EH (cell line): ENCODE measurements at regions not wholly inside any gene's neighbourhood (a gene's known extent, or its start where the extent isn't known, plus 50 kb on each side); places are given as distances from the start of the nearest gene placed in this dataset.

Experiments used
- DNase-seq: peaks from one replicate; pipeline ENCODE4 v3.0.0-alpha.2; 2015; ENCODE audit warnings: low read depth

DNA sequence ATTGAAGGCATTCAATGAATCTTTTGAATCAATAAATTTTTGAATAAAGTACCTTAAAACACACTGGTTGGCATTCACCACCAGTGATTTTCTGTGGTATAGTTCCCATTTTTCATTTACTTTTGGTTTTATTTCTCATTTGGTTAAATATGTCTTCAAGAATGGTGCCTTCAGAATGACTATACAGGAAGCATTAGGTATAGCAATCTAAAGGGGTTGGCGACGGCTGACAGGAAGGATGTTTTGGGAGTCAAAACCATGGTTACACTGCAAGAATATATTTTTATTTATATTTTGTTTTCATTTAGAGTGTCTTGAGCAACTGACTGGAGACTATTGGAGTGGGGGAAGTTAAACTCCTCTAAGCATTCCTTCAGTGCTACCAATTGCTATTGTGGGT is 235.7 kb downstream of the HTR1A start:
- DNase-seq, result no peak

DNA sequence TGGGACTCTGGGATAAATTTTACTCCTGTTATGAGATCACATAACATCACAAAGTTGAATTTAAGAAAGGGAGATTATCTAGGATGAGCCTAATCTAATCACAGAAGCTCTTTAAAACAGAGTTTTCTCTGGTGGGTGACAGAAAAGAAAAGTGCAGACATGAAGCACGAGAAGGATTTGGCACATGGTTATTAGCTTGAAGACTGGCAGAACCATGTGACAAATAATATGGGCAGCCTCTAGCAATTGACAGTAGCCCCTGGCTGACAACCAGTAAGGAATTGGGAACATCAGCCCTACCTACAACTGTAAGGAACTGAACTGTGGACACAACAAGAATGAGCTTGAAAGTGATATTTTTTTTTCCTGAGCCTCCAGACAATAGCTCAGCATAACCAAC is 243.1 kb downstream of the HTR1A start:
- no peak for DNase-seq

DNA sequence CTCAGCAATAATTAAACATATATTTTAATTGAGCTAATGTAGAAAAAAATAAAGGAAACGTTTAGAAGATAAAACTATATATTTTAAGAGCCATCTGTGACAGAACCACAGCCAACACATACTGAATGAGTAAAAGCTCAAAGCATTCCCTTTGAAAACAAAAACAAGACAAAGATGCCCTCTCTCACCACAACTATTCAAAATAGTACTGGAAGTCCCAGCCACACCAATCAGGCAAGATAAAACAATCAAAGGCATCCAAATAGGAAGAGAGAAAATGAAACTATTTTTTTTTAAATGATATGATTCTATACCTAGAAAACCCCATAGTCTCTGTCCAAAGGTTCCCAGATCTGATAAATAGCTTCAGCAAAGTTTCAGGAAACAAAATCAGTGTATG is 262.0 kb downstream of the HTR1A start:
- DNase-seq, result no peak

DNA sequence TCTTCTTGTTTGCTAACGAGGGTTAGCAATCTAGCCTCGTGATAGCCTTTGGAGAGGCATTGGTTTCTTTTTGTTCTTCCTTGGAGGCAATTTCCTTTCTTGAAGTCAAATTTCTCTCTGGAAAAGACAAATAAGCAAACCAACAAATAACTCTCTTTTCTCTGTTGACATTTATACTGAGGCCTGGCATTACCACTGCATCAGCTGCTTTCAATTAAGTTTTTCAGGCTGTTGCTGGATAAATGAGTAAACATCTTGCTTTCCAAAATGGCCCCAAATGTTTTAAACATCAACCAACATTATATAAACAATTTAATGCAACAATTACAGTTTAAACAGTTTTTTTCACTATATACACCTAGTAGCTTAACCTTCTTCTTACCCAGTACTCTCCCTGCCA is 264.4 kb downstream of the HTR1A start:
- DNase-seq, result no peak

DNA sequence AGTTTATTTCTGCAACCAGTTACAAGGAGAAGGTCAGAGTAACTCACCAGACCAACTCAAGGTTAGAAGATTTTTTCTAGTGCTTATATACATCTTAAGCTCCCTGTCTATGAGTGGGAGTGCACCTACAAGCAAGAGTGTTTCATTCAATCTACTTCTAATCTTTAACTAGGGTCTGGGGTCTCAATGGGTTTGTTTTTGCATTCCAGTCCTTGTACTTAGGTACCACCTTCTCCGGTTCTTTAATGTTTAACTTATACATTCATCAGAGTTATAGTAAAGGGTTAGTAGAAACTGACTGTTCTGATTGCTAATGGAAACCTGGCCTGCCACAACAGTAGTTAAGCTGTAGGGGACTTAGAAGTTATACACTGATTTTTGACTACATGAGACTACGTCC is 271.7 kb downstream of the HTR1A start:
- no peak for DNase-seq

DNA sequence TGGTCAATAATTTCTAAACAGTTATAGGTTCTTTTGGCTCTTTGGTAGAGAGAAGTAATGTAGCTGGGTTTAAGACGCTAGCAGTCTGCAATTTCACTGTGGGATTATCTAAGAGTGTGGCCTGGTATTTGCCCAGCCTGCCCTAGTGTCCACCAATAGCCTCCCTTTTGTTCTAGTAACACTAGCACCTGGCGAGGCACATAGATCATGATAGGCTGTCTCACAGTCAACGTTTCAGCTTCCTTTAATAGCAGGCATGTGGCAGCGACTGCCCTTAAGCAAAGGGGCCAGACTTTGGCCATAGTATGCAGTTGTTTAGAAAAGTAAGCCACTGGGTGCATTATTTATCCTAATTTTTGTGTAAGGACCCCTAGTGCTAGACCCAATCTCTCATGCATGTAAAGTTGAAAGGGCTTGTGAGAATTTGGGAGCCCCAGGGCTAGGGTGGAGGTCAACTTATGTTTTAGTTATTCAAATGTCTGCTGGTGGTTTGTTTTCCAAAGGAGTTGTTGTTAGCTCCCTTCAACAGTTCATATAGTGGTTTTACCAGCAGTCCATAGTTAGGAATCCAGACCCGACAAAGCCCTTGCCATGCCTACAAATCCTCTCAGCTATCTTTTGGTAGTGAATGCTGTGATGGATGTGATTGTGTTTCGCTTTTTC is 274.3 kb downstream of the HTR1A start:
- no peak for DNase-seq

DNA sequence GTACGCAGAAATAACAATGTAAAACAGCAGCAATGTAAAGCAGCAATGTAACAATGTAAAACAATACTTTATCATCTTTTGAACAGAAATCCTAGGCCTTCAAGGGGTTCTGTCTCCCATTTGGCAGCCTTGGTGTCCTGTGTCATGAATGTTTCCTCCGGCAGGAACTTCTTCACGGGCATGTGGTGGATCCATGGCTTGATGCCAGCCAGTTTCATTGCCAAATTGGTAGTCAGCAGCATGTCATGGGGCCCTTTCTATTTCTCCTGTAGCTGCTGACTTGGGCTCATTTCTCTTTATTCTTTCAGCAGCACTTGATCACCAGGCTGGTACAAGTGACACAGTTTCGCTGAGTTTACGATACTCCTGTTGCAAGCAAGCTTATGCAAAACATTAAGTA is 275.3 kb downstream of the HTR1A start:
- DNase-seq, result no peak

DNA sequence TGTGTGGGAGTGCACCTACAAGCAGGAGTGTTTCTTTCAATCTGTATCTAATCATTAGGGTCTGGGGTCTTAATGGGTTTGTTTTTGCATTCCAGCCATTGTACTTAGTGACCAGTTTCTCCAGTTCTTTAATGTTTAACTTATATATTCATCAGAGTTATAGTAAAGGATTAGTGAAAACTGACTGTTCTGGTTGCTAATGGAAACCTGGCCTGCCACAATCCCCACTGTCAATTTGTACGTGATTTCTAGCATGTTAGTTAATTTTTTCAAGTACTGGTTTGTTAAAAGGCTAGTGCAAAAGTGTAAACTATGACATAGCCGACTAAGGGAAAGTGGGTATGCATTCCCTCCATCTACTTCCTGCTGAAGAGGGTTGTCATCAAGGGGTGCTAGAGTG is 276.1 kb downstream of the HTR1A start:
- DNase-seq, result no peak

DNA sequence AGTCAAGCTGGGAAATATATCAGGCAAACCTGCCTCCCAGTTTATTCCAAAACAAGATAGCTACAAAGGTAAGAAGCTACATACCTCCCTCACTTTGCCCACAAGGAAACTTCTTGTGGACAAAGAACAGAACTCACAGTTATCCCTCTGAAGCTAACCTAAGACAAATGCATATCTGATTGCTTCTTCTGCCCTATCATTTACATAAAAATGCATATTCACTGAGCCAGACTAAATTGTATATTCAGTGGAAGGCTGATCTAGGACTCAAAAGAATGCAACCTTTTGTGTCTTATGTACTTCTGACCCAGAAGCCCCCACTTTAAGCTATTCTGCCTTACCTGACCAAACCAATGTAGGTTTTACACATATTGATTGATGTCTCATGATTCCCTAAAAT is 276.8 kb downstream of the HTR1A start:
- DNase-seq, result no peak

DNA sequence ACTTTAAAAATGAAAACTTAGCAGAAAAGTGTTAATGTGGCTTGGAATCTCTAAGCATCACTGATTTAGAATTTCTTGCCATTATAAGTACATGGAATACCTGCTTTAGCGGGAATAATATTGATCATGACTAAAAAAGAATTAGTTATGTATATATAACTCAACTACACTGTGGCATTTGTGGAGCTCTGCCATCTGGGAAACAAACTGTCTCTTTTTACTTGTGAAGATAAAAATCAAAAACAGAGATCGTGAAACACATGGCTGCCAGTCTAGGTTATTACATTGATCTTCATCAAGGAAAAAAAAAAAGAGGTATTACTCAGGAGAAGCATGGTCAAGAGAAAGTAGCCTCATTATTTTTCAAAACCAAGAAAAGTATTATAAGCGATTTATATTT is 287.4 kb downstream of the HTR1A start:
- DNase-seq, result no peak

DNA sequence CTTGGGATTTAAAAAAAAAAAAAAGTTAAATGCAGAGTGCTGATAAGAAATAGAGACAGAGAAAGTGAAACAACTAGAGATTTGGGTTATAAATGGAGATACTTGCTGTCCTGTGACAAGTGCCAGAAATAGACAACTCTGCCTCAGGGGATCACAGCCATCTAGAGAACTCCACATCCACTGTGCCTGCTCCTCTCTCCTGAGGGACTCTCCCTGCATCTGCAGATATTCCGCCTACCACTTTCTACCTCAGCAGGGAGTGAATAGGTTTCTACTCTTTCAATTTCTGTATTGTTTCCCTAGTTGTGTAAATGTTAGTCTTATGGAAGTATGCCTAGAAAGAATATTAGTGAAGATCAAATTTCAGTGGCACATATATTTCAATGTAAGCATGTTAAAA is 307.2 kb downstream of the HTR1A start:
- no peak for DNase-seq

DNA sequence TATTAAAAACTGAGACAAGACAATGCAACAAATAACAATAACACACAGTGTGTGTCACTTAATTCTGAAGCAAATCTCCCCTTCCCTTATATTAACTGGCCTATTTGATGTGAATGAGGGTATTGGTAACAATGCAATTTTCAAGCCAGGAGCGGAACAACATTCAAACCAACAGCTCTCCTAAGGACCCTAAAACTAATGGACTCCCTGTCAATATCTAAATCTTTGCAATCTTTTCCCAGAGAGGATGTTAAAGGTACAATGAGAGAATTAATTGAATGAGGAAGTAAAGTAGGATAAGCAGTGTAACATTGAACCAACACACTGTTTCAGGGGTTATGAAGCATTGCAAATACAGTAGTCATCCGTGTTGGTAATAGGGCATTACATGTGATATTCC is 311.7 kb downstream of the HTR1A start:
- DNase-seq, result no peak

DNA sequence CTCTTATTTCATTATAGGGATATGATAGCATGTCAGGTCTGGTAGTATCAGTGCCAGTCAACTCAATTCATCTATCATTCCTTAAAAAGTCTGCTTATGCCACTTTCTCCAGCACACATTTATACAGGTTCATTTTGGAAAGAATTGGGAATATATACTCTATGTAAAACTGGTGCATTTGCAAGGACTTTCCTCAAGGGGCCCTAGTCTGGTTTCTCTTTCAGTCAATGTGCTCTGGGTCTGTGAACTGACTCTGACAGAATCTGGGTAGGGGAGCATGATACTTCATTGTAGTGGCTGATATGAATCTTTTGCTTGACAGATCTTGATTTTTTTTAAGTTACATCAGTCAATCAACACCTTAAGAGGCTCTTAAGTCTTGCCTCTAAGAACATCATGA is 313.9 kb downstream of the HTR1A start:
- DNase-seq, result no peak

DNA sequence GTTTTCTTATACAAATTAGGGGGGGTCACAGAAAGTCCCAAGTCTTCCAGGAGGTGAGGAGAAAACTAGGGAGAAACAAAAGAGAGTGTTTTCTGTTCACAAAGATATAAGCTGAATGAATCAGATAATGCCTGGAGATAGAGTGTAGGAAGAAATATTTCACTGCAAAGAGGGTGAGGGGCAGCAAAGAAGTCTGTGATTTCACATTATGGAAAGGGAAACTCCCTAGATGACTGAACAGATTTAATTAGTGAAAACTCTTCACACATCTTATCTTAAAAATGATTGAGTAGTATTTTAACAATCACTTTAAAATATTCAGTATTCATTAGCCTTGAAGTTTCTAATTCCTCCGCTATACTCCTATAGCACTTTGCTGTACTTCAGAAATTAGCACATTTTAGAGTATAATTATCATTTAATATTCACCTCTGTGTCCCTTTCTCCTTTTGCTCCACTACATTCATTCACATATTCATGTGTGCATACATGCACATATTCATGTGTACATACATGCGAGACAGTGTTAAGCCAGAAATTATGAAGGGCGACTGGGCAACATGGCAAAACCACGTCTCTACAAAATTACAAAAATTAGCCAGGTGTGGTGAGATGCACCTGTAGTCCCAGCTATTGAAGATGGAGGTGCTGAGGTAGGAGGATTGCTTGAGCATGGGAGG is 332.2 kb downstream of the HTR1A start:
- no peak for DNase-seq

DNA sequence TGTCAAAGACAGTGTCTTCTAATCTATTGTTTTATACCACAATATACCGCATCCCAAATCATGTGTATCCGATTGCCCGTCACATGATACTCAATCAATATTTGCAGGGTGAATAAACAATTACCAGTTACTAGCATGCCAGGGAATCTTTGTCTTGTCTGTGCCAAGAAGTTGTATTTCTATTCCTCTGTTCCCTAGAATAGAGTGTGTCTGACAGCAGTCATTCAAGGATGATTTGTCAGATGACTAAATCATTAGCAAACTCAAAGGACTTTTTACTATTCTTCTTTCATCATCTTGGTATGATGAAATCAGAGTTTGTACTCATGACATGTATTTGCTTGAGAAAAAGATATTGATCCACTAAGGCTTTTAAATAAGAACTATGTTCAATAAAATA is 348.8 kb downstream of the HTR1A start:
- DNase-seq, result no peak

DNA sequence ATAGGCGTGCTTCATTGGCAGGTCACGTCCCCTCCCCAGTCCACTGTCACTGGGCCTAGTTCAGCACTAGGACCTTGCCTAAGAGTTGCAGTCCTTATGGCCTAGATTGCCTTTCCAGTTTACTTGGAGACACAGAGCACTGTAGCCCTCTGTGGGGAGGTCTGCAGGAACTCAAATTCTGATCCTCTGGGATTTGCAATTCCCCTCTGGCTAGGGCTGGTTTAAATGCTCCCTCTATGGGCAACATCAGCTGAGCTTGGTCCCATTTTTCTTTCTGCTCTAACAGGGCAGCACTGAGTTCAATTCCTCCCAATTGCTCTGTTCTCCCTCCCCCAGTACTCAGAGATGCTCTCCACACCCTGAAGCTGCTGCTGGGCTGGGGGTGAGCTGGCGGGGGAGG is 358.2 kb downstream of the HTR1A start:
- no peak for DNase-seq

DNA sequence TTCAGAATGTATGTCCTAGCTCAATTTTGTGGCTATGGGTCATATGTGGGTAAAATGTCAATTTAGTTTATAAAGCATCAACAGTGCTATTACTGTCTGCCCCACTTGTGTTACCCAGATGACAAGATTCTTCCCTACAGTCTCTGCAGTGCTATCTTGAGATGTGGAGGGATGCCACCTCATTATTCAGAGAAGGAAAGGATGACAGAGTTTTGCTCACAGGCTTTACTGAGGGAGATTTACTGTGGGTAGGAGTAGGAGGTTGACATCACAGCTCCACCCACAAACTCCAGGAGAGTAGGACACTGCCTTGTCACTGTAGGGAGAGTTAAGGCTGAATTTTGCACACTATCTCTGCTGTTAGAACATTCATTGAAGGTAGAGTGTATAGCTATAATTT is 359.3 kb downstream of the HTR1A start:
- no peak for DNase-seq

DNA sequence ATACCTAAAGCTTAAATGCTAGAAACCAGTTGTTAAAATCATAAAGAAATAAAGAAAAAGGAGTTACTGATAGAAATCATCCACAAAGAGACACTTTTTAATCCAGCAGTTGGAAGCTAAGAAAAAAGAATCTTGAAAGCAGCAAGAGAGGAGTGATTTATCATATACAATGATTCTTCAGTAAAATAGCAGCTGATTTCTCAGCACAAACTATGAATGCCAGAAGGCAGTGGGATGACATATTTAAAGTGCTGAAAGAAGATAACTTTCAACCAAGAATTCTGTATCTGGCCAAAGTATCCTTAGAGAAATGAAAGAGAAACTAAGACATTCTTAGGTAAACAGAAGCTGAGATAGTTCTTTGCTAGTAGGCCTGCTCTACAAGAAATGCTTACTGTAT is 366.0 kb downstream of the HTR1A start:
- DNase-seq, result no peak

DNA sequence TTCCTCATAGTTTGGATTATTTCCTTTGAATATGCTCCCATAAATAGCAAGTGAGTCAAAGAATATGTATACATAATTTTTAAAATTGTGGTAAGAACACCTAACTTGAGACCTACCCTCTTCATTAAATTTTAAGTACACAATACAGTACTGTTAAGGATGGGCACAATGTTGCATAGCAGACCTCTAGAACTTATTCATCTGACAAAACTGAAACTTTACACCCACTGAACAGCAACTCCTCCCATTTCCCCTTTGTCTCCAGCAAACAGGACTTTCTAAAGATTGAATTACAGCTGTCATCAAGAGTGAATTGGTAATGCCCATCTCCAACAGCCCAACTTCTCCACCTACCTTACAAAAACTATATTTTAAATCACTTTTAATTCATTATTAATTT is 388.9 kb downstream of the HTR1A start:
- no peak for DNase-seq

DNA sequence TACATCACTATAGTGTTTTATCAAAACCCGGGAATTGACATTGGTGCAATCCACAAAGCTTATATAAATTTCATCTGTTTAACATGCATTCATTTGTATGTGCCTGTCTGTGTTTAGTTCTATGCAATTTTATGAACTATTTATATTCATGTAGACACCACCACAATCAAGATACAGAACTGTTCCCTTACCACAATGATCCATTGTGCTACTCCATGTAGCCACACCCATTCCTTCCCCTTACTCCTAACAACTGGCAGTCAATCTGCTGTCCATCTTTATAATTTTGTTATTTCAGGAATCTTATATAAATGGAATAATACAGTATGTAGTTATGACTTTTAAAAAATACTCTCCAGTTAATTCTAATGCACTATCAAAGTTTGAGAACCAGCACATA is 389.5 kb downstream of the HTR1A start:
- DNase-seq, result no peak

DNA sequence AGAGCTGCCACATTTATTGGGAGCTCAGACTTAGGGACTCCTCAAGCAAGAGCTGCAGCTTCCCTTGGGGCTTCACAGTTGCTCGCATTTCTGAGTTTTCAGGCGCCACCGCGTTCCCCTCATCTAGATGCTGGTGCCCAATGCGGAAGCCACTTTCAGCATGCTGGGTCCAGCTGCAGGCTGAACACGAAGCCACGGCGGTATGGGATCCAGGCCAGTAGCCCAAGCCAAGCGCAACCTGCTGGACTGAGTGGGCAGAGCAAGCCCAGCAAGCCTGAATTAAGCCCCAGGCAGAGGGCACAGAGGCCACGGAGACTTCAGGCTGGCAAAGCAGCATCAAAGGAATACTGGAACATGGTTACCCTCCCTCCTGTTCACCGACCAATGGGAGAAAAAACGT is 391.5 kb downstream of the HTR1A start:
- DNase-seq, result no peak

DNA sequence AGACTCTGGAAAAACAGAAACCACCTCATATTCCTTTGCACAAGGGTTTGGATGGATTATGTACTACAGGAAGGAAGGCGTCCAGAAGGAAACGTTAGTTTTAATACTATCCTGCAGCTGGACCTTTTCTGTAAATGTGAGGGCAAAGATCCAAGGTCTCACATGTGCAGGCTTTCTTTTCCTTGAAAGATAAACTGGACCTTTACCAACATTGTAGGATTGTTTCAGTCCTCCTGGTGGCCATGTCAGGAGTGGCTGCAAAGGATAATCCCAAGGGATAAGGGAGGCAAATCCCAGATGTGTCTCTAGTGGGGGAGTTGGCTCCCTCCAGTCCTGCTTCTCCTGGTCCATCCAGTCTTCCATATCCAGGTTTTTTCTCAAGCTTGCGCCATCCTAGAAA is 397.5 kb downstream of the HTR1A start:
- no peak for DNase-seq

DNA sequence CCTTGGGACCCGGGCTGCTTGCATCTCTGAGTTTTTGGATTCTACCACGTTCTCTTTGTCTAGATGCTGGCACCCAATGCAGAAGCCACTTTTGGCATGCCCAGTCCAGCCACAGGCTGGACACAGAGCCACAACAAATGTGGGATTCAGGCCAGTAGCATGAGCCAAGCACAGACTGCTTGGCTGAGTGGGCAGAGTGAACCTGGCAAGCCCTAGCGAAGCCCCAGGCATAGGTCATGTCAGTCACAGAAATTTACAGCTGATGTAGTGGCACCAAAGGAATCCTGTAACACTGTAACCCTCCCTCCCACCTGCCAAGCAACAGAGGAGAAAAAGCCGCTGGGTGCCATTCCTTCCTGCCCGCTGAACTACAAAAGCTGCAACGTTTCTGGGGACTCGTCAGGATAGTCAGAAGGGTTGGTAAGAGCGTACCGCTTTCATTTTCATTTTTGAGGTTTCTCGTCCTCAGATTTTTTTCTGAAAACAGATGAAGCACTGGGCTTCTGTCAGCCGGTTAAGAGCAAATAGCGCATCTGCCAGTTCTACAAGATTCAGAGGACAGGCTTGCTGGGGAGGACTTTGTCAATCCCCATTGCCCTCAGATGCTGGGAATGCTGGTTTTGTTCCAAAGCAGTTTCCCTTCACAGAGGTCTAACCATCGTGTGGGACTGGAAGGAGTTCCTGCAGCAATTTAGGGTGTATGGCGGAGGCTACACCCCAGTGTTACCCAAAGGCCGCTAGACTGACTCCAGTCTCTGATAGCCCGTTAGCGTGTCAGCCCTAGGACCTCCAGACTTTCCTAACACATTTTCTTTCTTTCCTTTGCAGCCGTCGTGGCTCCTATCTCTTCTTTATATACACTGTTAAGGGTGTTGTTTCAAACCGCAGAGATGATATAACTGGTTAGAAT is 399.0 kb downstream of the HTR1A start:
- no peak for DNase-seq
